Activated CD4-positive, alpha-beta T cell treated with anti-CD3 and anti-CD28 coated beads for 36 hours (primary cell): ENCODE measurements at regions not wholly inside any gene's neighbourhood (a gene's known extent, or its start where the extent isn't known, plus 50 kb on each side); places are given as distances from the start of the nearest gene placed in this dataset.

ENCODE experiments used
- ATAC-seq: fragments of 200-7000 bp; cut with Tn5 transposase; one replicate; pipeline ENCODE4 v1.10.0; 2021; ENCODE audit warnings: mild to moderate bottlenecking, moderate library complexity
- CTCF ChIA-PET: fragments of 350-600 bp; sonication (Branson Sonifier 250); formaldehyde crosslinking; loops from one replicate; lab custom pipeline; 2021; ENCODE audit warnings: antibody characterized with exemption; lab: Charles Lee
- POLR2A ChIA-PET: fragments of 350-600 bp; sonication (Branson Sonifier 250); formaldehyde crosslinking; loops from one replicate; lab custom pipeline; 2021; ENCODE audit warnings: antibody characterized with exemption, inconsistent platforms; lab: Charles Lee
- DNase-seq: peaks from one replicate; pipeline ENCODE4 v3.0.0-alpha.2; 2020
- H3K27ac Mint-ChIP-seq: one replicate; pipeline ENCODE4 v1.8.0; 2021; ENCODE audit warnings: mixed read lengths
- H3K27me3 Mint-ChIP-seq: one replicate; pipeline ENCODE4 v1.8.0; 2021; ENCODE audit warnings: mixed read lengths
- H3K36me3 Mint-ChIP-seq: one replicate; pipeline ENCODE4 v1.8.0; 2021; ENCODE audit warnings: low read depth, mixed read lengths
- H3K4me1 Mint-ChIP-seq: one replicate; pipeline ENCODE4 v1.8.0; 2021; ENCODE audit warnings: mixed read lengths
- H3K4me3 Mint-ChIP-seq: one replicate; pipeline ENCODE4 v1.8.0; 2021; ENCODE audit warnings: mild to moderate bottlenecking, moderate library complexity, mixed read lengths
- H3K9me3 Mint-ChIP-seq: one replicate; pipeline ENCODE4 v1.8.0; 2021; ENCODE audit warnings: low read depth, mixed read lengths
- intact Hi-C, 2 experiments: fragments of 100-400 bp; cut with DNase I in 1 of 2; cut with micrococcal nuclease in 1 of 2; formaldehyde crosslinking; loops; one replicate each; pipeline versions ENCODE4 v1.14.2 to v1.15.1; 2022 to 2024; cut with DNase I, micrococcal nuclease

- Mint-ChIP-seq H3K27me3 (no peaks in the 10 kb centered on the region), H3K4me1 (no peaks in the 10 kb centered on the region), H3K36me3 (no peaks in the 10 kb centered on the region), H3K4me3 (no peak overlapping the region), H3K27ac (no peak overlapping the region), H3K9me3 (no peaks in the 10 kb centered on the region)
- ChIA-PET CTCF (no interaction called here), POLR2A (no interaction called here)
- DNase-seq, result no peak
- ATAC-seq, result no peak
- intact Hi-C loops, result no loop called here
Observed at GRCh38 chr5:145176041-145176440, 659.1 kb downstream of the PRELID2 start.

- intact Hi-C loops, result no loop called here
- Mint-ChIP-seq H3K4me3 (no peak overlapping the region), H3K4me1 (no peaks in the 10 kb centered on the region), H3K9me3 (peaks cover 3% of the 10 kb centered on the region), H3K36me3 (no peaks in the 10 kb centered on the region), H3K27me3 (no peaks in the 10 kb centered on the region), H3K27ac (no peak overlapping the region)
- DNase-seq (no peak), ATAC-seq (no peak)
- ChIA-PET CTCF (interaction anchor here (0.7 kb wide), 1 partner anchor 38 kb away, joined by 3 read pairs; no protein-coding TSS in a partner anchor), POLR2A (no interaction called here)
Observed at GRCh38 chr5:145166110-145166509, 669.0 kb downstream of the PRELID2 start.

GRCh38 chr5:145163876-145164275 is 671.3 kb downstream of the PRELID2 start:
- no peak overlapping the region for H3K4me3 Mint-ChIP-seq
- ChIA-PET POLR2A (no interaction called here), CTCF (no interaction called here)
- ATAC-seq, result no peak
- intact Hi-C loops, result no loop called here
- H3K36me3 Mint-ChIP-seq, result no peaks in the 10 kb centered on the region
- H3K27me3 Mint-ChIP-seq, result no peaks in the 10 kb centered on the region
- no peak for DNase-seq
- H3K4me1 Mint-ChIP-seq, result no peaks in the 10 kb centered on the region
- H3K9me3 Mint-ChIP-seq, result peaks cover 3% of the 10 kb centered on the region
- no peak overlapping the region for H3K27ac Mint-ChIP-seq

- Mint-ChIP-seq H3K4me1 (no peaks in the 10 kb centered on the region), H3K27me3 (no peaks in the 10 kb centered on the region), H3K36me3 (no peaks in the 10 kb centered on the region), H3K4me3 (no peak overlapping the region), H3K27ac (no peak overlapping the region), H3K9me3 (peaks cover 3% of the 10 kb centered on the region)
- ChIA-PET CTCF (no interaction called here), POLR2A (no interaction called here)
- no peak for ATAC-seq
- no peak for DNase-seq
- intact Hi-C loops, result no loop called here
Observed at GRCh38 chr5:145162626-145163025, 672.5 kb downstream of the PRELID2 start.

GRCh38 chr5:145161391-145161790 is 673.8 kb downstream of the PRELID2 start:
- Mint-ChIP-seq H3K4me1 (no peaks in the 10 kb centered on the region), H3K36me3 (no peaks in the 10 kb centered on the region), H3K4me3 (no peak overlapping the region), H3K27me3 (no peaks in the 10 kb centered on the region), H3K9me3 (no peaks in the 10 kb centered on the region), H3K27ac (no peak overlapping the region)
- DNase-seq, result no peak
- ChIA-PET POLR2A (no interaction called here), CTCF (no interaction called here)
- intact Hi-C loops, result no loop called here
- ATAC-seq, result no peak

- no peaks in the 10 kb centered on the region for H3K4me1 Mint-ChIP-seq
- intact Hi-C loops, result no loop called here
- H3K4me3 Mint-ChIP-seq, result no peak overlapping the region
- no peaks in the 10 kb centered on the region for H3K27me3 Mint-ChIP-seq
- no peaks in the 10 kb centered on the region for H3K36me3 Mint-ChIP-seq
- no peaks in the 10 kb centered on the region for H3K9me3 Mint-ChIP-seq
- ChIA-PET POLR2A (no interaction called here), CTCF (no interaction called here)
- no peak for DNase-seq
- H3K27ac Mint-ChIP-seq, result no peak overlapping the region
- ATAC-seq, result no peak
Observed at GRCh38 chr5:145160679-145161078, 674.5 kb downstream of the PRELID2 start.

GRCh38 chr5:145158730-145159129 is 676.4 kb downstream of the PRELID2 start:
- CTCF ChIA-PET, result no interaction called here
- no peaks in the 10 kb centered on the region for H3K27me3 Mint-ChIP-seq
- intact Hi-C loops, result no loop called here

GRCh38 chr5:145157841-145158240 is 677.3 kb downstream of the PRELID2 start:
- Mint-ChIP-seq H3K4me1 (no peaks in the 10 kb centered on the region), H3K27ac (no peak overlapping the region), H3K27me3 (no peaks in the 10 kb centered on the region), H3K4me3 (no peak overlapping the region), H3K36me3 (no peaks in the 10 kb centered on the region), H3K9me3 (no peaks in the 10 kb centered on the region)
- intact Hi-C loops, result no loop called here
- DNase-seq (no peak), ATAC-seq (no peak)
- POLR2A ChIA-PET, result no interaction called here
- CTCF ChIA-PET, result no interaction called here

More at GRCh38 chr5:145158730-145159129, 676.4 kb downstream of the PRELID2 start:
- ATAC-seq, result no peak
- H3K9me3 Mint-ChIP-seq, result no peaks in the 10 kb centered on the region
- H3K4me3 Mint-ChIP-seq, result no peak overlapping the region
- H3K27ac Mint-ChIP-seq, result no peak overlapping the region
- H3K4me1 Mint-ChIP-seq, result no peaks in the 10 kb centered on the region
- no peaks in the 10 kb centered on the region for H3K36me3 Mint-ChIP-seq
- POLR2A ChIA-PET, result no interaction called here
- DNase-seq, result no peak

- POLR2A ChIA-PET, result no interaction called here
- Mint-ChIP-seq H3K36me3 (no peaks in the 10 kb centered on the region), H3K4me3 (no peak overlapping the region), H3K27ac (no peak overlapping the region), H3K4me1 (no peaks in the 10 kb centered on the region), H3K27me3 (no peaks in the 10 kb centered on the region), H3K9me3 (peaks cover 5% of the 10 kb centered on the region)
- DNase-seq (no peak), ATAC-seq (no peak)
- CTCF ChIA-PET, result no interaction called here
- intact Hi-C loops, result no loop called here
Observed at GRCh38 chr5:145141534-145141933, 693.6 kb downstream of the PRELID2 start.

- Mint-ChIP-seq H3K27ac (no peak overlapping the region), H3K9me3 (no peaks in the 10 kb centered on the region), H3K4me3 (no peak overlapping the region), H3K36me3 (no peaks in the 10 kb centered on the region), H3K4me1 (no peaks in the 10 kb centered on the region), H3K27me3 (no peaks in the 10 kb centered on the region)
- CTCF ChIA-PET, result no interaction called here
- DNase-seq (no peak), ATAC-seq (no peak)
- POLR2A ChIA-PET, result no interaction called here
- intact Hi-C loops, result no loop called here
Observed at GRCh38 chr5:145130996-145131395, 704.1 kb downstream of the PRELID2 start.

- ATAC-seq, result no peak
- ChIA-PET CTCF (no interaction called here), POLR2A (no interaction called here)
- H3K4me1 Mint-ChIP-seq, result no peaks in the 10 kb centered on the region
- no peak overlapping the region for H3K4me3 Mint-ChIP-seq
- no peaks in the 10 kb centered on the region for H3K9me3 Mint-ChIP-seq
- intact Hi-C loops, result no loop called here
- DNase-seq, result no peak
- no peaks in the 10 kb centered on the region for H3K36me3 Mint-ChIP-seq
- no peaks in the 10 kb centered on the region for H3K27me3 Mint-ChIP-seq
- no peak overlapping the region for H3K27ac Mint-ChIP-seq
Observed at GRCh38 chr5:145129797-145130196, 705.3 kb downstream of the PRELID2 start.

- Mint-ChIP-seq H3K4me1 (no peaks in the 10 kb centered on the region), H3K9me3 (no peaks in the 10 kb centered on the region), H3K27ac (no peak overlapping the region), H3K4me3 (no peak overlapping the region), H3K36me3 (no peaks in the 10 kb centered on the region), H3K27me3 (no peaks in the 10 kb centered on the region)
- intact Hi-C loops, result no loop called here
- ATAC-seq, result no peak
- POLR2A ChIA-PET, result no interaction called here
- CTCF ChIA-PET, result interaction anchor here (0.8 kb wide), 1 partner anchor 9 kb away, joined by 3 read pairs; no protein-coding TSS in a partner anchor
- no peak for DNase-seq
Observed at GRCh38 chr5:145124806-145125205, 710.3 kb downstream of the PRELID2 start.

- no peak overlapping the region for H3K27ac Mint-ChIP-seq
- no peaks in the 10 kb centered on the region for H3K27me3 Mint-ChIP-seq
- no peaks in the 10 kb centered on the region for H3K4me1 Mint-ChIP-seq
- no peak overlapping the region for H3K4me3 Mint-ChIP-seq
- peaks cover 5% of the 10 kb centered on the region for H3K9me3 Mint-ChIP-seq
- ATAC-seq (no peak), DNase-seq (no peak)
- ChIA-PET POLR2A (no interaction called here), CTCF (no interaction called here)
- H3K36me3 Mint-ChIP-seq, result no peaks in the 10 kb centered on the region
- intact Hi-C loops, result no loop called here
Observed at GRCh38 chr5:145118611-145119010, 716.5 kb downstream of the PRELID2 start.
